Effector memory CD4-positive, alpha-beta T cell (primary cell): ENCODE measurements at regions not wholly inside any gene's neighbourhood (a gene's known extent, or its start where the extent isn't known, plus 50 kb on each side); places are given as distances from the start of the nearest gene placed in this dataset.

Experiments
- DNase-seq, 3 donors: peaks; one replicate each; pipeline ENCODE4 v3.0.0-alpha.2; 2020
- H3K27ac ChIP-seq: 2 replicates; pipeline ENCODE4 v1.7.0; 2013; ENCODE audit warnings: mild to moderate bottlenecking, low read length, moderate library complexity; ENCODE audit not compliant: insufficient read depth, poor library complexity, severe bottlenecking
- H3K27me3 ChIP-seq: replicated peaks from 2 replicates; pipeline ENCODE4 v1.7.0; 2013; ENCODE audit warnings: mild to moderate bottlenecking, low read length; ENCODE audit not compliant: insufficient read depth, control insufficient read depth, poor library complexity, severe bottlenecking
- H3K36me3 ChIP-seq: 2 replicates; pipeline ENCODE4 v1.7.0; 2013; ENCODE audit warnings: mild to moderate bottlenecking, low read length, moderate library complexity; ENCODE audit not compliant: control insufficient read depth, insufficient read depth
- H3K4me1 ChIP-seq: 2 replicates; pipeline ENCODE4 v1.7.0; 2013; ENCODE audit warnings: low read length, mild to moderate bottlenecking; ENCODE audit not compliant: control insufficient read depth, insufficient read depth, poor library complexity, severe bottlenecking
- H3K4me3 ChIP-seq: 2 replicates; pipeline ENCODE4 v1.7.0; 2013; ENCODE audit warnings: low read length, low read depth, mild to moderate bottlenecking; ENCODE audit not compliant: insufficient read depth, poor library complexity, severe bottlenecking
- H3K9me3 ChIP-seq: 2 replicates; pipeline ENCODE4 v1.7.0; 2013; ENCODE audit warnings: mild to moderate bottlenecking, low read length, moderate library complexity; ENCODE audit not compliant: control insufficient read depth

- H3K27ac ChIP-seq: no peak overlapping the region
- no peaks in the 10 kb centered on the region for H3K4me1 ChIP-seq
- H3K9me3 ChIP-seq: no peaks in the 10 kb centered on the region
- H3K36me3 ChIP-seq: no peaks in the 10 kb centered on the region
- no peaks in the 10 kb centered on the region for H3K27me3 ChIP-seq
- no peak overlapping the region for H3K4me3 ChIP-seq
- no peak for DNase-seq
Observed at GRCh38 chr2:133776936-133777573, 208.8 kb upstream of the NCKAP5 start.

DNA sequence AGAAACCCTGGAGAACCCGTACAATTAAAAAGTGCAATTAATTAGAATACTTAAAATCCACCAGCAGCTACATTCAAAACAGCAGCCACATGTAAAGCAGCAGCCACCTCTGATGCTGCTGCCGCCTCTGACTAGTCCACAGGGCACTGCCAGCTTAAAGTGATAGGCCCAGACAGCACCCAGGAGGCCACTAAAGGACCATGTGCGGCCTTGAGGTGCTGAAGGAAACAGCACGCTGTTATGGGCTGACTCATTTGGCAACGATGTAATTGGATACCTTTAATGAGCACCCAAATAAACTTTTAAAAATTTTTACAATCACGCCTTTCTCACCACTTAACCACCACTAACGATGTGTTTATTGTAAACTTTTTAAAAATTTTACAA is 209.3 kb upstream of the NCKAP5 start:
- no peaks in the 10 kb centered on the region for H3K36me3 ChIP-seq
- H3K9me3 ChIP-seq: no peaks in the 10 kb centered on the region
- no peak overlapping the region for H3K27ac ChIP-seq
- H3K4me1 ChIP-seq: no peaks in the 10 kb centered on the region
- H3K4me3 ChIP-seq: no peak overlapping the region
- no peaks in the 10 kb centered on the region for H3K27me3 ChIP-seq
- DNase-seq: no peak

DNA sequence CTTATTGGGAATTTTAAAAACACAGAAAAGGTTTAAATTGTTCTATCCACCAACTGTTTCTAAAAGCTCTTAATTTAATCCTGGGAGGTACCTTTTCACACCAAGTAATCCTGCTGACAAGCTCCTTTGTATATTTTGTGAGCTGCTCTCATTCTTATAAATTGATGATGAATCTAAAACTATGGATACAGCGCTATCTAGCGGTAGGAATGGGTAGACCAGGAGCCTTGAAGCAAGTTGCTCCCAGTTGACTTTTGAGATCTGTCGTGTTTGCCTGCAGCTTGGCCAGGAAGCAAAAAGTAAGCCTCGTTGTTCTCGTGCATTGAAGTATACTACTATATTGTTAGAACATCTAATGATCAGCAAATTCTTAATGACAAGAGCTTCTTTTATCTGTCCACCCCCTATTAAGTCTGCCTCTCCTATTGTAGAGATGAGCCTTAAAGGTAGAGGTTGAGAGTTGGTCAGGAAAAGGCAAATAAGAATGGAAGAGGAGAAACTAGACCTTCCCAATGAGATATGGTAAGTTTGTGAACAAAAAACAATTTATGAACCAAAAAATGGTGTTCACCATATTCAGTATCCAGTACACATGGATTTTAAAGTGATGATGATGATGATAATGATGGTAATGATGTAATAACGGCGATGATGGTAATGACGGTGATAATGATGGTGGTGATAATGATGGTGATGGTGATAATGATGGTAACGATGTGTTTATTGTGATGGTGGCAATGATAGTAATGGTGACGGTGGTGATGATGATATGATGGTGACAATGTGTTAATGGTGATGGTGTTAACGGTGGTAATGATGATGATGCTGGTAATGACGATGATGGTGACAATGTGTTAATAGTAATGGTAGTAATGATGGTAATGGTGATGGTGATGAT is 212.1 kb upstream of the NCKAP5 start:
- no peak overlapping the region for H3K27ac ChIP-seq
- no peaks in the 10 kb centered on the region for H3K27me3 ChIP-seq
- no peaks in the 10 kb centered on the region for H3K9me3 ChIP-seq
- no peak for DNase-seq
- H3K4me1 ChIP-seq: no peaks in the 10 kb centered on the region
- no peak overlapping the region for H3K4me3 ChIP-seq
- H3K36me3 ChIP-seq: no peaks in the 10 kb centered on the region

DNA sequence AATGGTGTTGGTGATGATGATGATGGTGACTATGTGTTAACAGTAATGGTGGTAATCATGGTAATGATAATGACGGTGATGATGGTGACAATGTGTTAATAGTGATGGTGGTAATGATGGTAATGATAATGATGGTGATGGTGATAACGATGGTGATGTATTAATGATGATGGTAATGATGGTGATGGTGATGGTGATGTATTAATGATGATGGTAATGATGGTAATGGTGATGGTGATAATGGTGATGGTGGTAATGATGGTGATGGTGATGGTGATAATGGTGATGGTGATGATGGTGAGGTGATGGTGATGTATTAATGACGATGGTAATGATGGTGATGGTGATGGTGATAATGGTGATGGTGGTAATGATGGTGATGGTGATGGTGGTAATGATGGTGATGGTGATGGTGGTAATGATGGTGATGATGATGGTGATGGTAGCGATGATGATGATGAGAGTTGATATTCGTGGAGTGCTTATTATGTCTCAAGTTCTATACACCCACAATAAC is 212.8 kb upstream of the NCKAP5 start:
- Histone ChIP-seq H3K27me3 (no peaks in the 10 kb centered on the region), H3K9me3 (no peaks in the 10 kb centered on the region), H3K27ac (no peak overlapping the region), H3K4me1 (no peaks in the 10 kb centered on the region), H3K4me3 (no peak overlapping the region), H3K36me3 (no peaks in the 10 kb centered on the region)
- no peak for DNase-seq

DNA sequence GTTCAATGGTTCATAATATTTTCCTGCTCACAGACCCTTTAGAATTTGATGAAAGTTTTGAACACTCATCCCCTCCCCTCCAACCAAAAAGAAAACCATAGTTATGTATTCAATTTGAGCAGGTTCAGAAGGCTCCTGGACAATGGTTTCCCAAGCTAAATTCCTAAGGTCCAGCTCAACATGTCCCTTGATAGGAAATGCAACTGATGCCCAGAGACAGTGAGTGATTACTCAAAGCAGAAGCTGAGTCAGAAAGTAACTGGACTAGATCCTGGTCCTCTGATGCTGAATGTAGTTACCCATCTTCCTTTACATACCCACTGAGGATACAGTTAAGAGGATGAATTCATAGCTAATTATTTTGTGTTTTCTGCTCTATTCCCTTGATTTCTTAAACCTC is 218.9 kb upstream of the NCKAP5 start:
- H3K27me3 ChIP-seq: no peaks in the 10 kb centered on the region
- H3K4me3 ChIP-seq: no peak overlapping the region
- H3K36me3 ChIP-seq: no peaks in the 10 kb centered on the region
- H3K9me3 ChIP-seq: no peaks in the 10 kb centered on the region
- DNase-seq: no peak
- no peaks in the 10 kb centered on the region for H3K4me1 ChIP-seq
- H3K27ac ChIP-seq: no peak overlapping the region

DNA sequence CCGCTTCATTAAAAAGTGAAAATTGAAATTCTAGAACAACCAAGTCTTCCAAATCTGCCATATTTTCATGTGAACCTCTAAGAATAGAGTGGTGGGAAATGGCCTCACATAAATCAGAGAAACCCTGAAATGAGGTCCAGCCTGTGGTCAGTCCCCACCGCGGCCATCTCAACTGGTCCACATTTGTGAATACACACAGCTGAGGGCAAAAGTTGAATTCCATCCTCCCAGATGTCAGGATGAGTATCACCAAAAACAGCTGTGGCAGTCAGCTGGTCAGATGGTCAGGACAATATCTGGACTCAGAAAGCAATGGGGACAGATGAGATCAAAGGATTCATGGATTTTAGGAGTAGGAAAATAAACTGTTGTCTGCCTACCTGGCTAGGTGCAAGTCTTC is 219.4 kb upstream of the NCKAP5 start:
- H3K27me3 ChIP-seq: no peaks in the 10 kb centered on the region
- DNase-seq: no peak
- H3K4me3 ChIP-seq: no peak overlapping the region
- no peaks in the 10 kb centered on the region for H3K9me3 ChIP-seq
- H3K4me1 ChIP-seq: no peaks in the 10 kb centered on the region
- no peaks in the 10 kb centered on the region for H3K36me3 ChIP-seq
- no peak overlapping the region for H3K27ac ChIP-seq

DNA sequence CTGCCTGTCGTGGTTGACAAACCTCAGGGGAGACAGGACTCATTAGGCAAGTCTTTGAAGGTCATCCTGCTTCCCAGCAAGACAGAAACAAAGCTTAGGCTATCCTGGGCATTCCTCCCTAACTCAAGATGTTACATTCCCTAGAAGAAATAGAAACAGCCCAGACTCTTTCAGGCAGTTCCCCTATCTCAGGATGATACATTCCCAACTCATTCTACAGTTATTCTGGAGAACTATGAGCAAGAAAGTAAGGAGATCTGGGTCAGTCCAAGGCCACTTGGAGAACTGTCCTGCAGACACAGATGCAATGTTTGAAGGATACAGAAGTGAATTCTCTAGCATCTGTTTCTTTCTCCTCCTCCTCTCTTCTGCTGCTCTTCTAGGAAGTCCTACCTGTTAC is 220.1 kb upstream of the NCKAP5 start:
- DNase-seq: no peak
- Histone ChIP-seq H3K9me3 (no peaks in the 10 kb centered on the region), H3K27me3 (no peaks in the 10 kb centered on the region), H3K27ac (no peak overlapping the region), H3K4me3 (no peak overlapping the region), H3K36me3 (no peaks in the 10 kb centered on the region), H3K4me1 (no peaks in the 10 kb centered on the region)

- DNase-seq: no peak
- no peaks in the 10 kb centered on the region for H3K9me3 ChIP-seq
Observed at GRCh38 chr2:133789743-133790142, 221.5 kb upstream of the NCKAP5 start.

DNA sequence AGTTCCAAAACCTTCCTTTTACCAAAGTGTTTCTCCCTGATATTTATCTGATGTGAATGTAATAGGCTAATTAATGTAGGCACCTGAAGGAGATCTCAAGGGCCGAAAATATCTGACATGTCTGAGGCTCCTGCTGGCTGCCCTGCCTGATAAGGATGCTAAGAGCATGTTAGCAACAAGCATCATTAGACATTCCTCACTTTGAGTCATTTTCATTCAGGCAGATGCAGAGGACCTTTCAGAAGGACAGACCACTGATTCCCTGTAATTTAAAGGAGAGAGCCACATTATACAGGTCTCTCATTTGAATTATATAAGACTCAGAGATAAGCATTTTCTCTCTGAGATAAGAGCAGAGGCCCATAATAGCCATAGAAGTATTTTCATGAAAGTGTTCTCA is 222.4 kb upstream of the NCKAP5 start:
- H3K9me3 ChIP-seq: no peaks in the 10 kb centered on the region
- no peak overlapping the region for H3K27ac ChIP-seq
- no peak overlapping the region for H3K4me3 ChIP-seq
- H3K36me3 ChIP-seq: no peaks in the 10 kb centered on the region
- no peaks in the 10 kb centered on the region for H3K27me3 ChIP-seq
- no peak for DNase-seq
- no peaks in the 10 kb centered on the region for H3K4me1 ChIP-seq

More at GRCh38 chr2:133789743-133790142, 221.5 kb upstream of the NCKAP5 start:
- Histone ChIP-seq H3K4me3 (no peak overlapping the region), H3K36me3 (no peaks in the 10 kb centered on the region), H3K27ac (no peak overlapping the region), H3K27me3 (no peaks in the 10 kb centered on the region), H3K4me1 (no peaks in the 10 kb centered on the region)

DNA sequence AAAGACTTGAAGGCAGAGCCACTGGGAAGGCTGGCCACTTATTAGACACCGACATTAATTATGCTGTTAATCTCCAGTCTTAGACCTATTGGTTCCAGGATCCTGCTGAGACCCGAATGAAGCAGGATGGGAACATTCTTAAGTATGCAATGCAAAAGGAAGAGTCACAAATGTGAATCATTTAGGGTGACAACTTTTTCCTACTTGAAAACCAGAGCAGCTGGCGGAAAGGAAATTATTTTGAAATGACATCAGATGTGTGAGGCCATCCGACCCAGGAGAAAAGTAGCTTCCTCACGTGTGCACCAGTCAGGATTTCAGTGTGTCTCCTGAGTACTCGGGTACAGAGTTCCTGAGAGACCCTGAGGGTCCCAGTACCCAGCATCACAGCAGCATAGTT is 222.9 kb upstream of the NCKAP5 start:
- Histone ChIP-seq H3K27me3 (no peaks in the 10 kb centered on the region), H3K4me1 (no peaks in the 10 kb centered on the region), H3K27ac (no peak overlapping the region), H3K4me3 (no peak overlapping the region), H3K36me3 (no peaks in the 10 kb centered on the region), H3K9me3 (no peaks in the 10 kb centered on the region)
- no peak for DNase-seq
